Ascending aorta (tissue), 2 donors: ENCODE measurements at regions not wholly inside any gene's neighbourhood (a gene's known extent, or its start where the extent isn't known, plus 50 kb on each side); places are given as distances from the start of the nearest gene placed in this dataset.
"Not testable (repeated sequence)": the region's sequence is repeated elsewhere in the genome, so short reads cannot be mapped to it uniquely, and the experiment has no call there.

Experiments
- DNase-seq, 2 donors: peaks; one replicate each; pipeline ENCODE4 v3.0.0-alpha.2; 2019; ENCODE audit warnings: low spot score in 2 of 2
- H3K27ac ChIP-seq, 2 donors: fragments of 200-600 bp; sonication (generic); one replicate each; pipeline ENCODE4 v1.5.1; 2016 to 2017; ENCODE audit warnings: mild to moderate bottlenecking in 1 of 2
- H3K27me3 ChIP-seq: fragments of 200-600 bp; sonication (generic); one replicate; pipeline ENCODE4 v1.5.1; 2017
- H3K36me3 ChIP-seq, 2 donors: fragments of 200-600 bp; sonication (generic); one replicate each; pipeline ENCODE4 v1.5.1; 2016
- H3K4me1 ChIP-seq, 2 donors: fragments of 200-600 bp; sonication (generic); one replicate each; pipeline ENCODE4 v1.5.1; 2016 to 2017; ENCODE audit warnings: mild to moderate bottlenecking in 1 of 2
- H3K4me3 ChIP-seq, 2 donors: fragments of 200-600 bp; sonication (generic); one replicate each; pipeline ENCODE4 v1.5.1; 2016 to 2017; ENCODE audit warnings: mild to moderate bottlenecking in 1 of 2
- H3K9me3 ChIP-seq, 2 donors: fragments of 200-600 bp; sonication (generic); one replicate each; pipeline ENCODE4 v1.5.1; 2016
- intact Hi-C: fragments of 100-400 bp; cut with DNase I; formaldehyde crosslinking; loops from one replicate; pipeline ENCODE4 v1.15.1; 2023
- TF ChIP-seq, protein P1 (sequence below), 3 experiments: fragments of 200-600 bp in 2 of 3; fragments of 450-650 bp in 1 of 3; sonication (generic) in 2 of 3; IDR thresholded peaks; one replicate each; pipeline ENCODE4 v1.5.1; 2016 to 2019; ENCODE audit warnings: antibody characterized with exemption in 3 of 3, mild to moderate bottlenecking in 1 of 3, moderate library complexity in 1 of 3

DNA sequence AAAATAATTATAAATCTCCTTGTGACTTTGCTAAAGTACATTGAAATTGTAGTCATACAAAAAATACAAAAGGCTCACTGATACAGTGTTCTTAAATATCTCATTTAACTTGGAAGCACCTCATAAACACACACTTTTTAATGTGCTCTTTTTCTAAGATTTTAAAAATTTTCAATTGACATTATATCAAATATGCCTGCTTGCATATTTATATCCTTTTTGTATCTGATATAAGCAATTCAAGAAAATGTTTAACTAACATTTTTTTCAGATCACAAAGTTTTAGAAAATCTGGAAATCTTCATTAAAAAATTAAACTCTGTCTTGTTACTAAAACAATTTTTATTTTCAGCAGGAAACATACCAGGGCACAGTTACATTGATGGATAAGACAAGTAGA, 661.5 kb downstream of the REEP3 start:
- no peak overlapping the region for H3K27ac ChIP-seq
- no peak for DNase-seq
- H3K27me3 ChIP-seq, result no peaks in the 10 kb centered on the region
- TF ChIP-seq, protein P1, sequence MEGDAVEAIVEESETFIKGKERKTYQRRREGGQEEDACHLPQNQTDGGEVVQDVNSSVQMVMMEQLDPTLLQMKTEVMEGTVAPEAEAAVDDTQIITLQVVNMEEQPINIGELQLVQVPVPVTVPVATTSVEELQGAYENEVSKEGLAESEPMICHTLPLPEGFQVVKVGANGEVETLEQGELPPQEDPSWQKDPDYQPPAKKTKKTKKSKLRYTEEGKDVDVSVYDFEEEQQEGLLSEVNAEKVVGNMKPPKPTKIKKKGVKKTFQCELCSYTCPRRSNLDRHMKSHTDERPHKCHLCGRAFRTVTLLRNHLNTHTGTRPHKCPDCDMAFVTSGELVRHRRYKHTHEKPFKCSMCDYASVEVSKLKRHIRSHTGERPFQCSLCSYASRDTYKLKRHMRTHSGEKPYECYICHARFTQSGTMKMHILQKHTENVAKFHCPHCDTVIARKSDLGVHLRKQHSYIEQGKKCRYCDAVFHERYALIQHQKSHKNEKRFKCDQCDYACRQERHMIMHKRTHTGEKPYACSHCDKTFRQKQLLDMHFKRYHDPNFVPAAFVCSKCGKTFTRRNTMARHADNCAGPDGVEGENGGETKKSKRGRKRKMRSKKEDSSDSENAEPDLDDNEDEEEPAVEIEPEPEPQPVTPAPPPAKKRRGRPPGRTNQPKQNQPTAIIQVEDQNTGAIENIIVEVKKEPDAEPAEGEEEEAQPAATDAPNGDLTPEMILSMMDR (IDR thresholded peaks at IDR 0.05), result no peak
- H3K36me3 ChIP-seq, result no peaks in the 10 kb centered on the region
- intact Hi-C loops, result no loop called here
- no peaks in the 10 kb centered on the region for H3K4me1 ChIP-seq
- no peak overlapping the region for H3K4me3 ChIP-seq
- no peaks in the 10 kb centered on the region for H3K9me3 ChIP-seq

DNA sequence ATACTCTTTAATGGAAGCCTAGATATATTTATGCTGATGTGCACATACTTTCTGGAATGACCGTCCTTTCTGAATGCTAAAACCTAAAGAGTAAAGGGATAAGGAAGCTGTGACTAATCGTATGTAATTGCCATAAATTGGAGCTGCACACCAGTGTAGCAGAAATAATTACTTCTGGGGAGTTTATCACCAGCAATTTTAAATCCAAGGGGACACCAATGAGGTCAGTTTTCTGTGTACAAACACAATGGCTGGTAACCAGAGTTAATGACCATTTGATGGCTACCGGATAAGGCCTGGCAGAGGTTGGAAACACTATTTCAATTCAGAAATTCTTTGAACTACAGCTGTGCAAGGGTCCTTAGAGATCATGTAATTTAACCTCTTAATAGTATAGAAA, 670.1 kb downstream of the REEP3 start:
- DNase-seq, result no peak
- H3K27me3 ChIP-seq, result no peaks in the 10 kb centered on the region
- no peaks in the 10 kb centered on the region for H3K36me3 ChIP-seq
- H3K4me3 ChIP-seq, result no peak overlapping the region
- no peak overlapping the region for H3K27ac ChIP-seq
- TF ChIP-seq, protein P1 (IDR thresholded peaks at IDR 0.05), result no peak
- intact Hi-C loops, result no loop called here
- no peaks in the 10 kb centered on the region for H3K9me3 ChIP-seq
- no peaks in the 10 kb centered on the region for H3K4me1 ChIP-seq

DNA sequence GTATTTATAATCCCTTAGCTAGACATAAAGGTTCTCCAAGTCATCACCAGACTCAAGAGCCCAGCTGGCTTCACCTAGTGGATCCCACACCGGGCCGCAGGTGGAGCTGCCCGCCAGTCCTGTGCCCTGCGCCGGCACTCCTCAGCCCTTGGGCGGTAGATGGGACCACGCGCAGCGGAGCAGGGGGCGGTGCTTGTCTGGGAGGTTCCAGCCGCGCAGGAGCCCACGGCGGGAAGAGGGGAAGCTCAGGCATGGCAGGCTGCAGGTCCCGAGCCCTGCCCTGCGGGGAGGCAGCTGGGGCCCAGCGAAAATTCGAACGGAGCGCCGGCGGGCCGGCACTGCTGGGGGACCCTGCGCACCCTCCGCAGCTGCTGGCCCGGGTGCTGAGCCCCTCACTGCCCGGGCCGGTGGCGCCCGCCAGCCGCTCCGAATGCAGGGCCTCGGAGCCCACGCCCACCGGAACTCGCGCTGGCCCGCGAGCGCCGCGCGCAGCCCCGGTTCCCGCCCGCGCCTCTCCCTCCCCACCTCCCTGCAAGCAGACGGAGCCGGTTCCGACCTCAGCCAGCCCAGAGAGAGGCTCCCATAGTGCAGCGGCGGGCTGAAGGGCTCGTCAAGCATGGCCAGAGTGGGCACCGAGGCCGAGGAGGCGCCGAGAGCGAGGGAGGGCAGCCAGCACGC, 675.6 kb downstream of the REEP3 start:
- TF ChIP-seq, protein P1 (IDR thresholded peaks at IDR 0.05), result no peak
- intact Hi-C loops, result no loop called here
- no peaks in the 10 kb centered on the region for H3K36me3 ChIP-seq
- H3K27me3 ChIP-seq, result no peaks in the 10 kb centered on the region
- no peaks in the 10 kb centered on the region for H3K9me3 ChIP-seq
- H3K27ac ChIP-seq, result no peak overlapping the region
- no peaks in the 10 kb centered on the region for H3K4me1 ChIP-seq
- DNase-seq, result no peak
- H3K4me3 ChIP-seq, result no peak overlapping the region

DNA sequence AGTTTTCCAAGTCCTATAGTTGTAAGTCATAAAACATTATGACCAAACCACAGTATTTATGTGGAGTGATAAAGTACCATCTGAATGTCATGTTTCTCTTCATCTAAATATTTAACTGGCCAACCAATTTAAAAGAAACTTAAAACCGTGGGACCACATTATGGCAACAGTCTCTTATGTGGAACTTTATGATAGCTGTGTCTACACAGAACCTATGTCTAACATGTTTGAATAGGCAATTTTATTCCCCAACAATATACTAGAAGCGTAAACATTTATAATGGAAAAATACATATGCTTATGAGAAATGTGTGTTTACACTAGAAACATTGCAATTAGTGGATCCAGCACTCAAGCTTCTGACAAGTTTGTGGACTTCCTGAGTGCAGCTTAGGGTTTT, 680.7 kb downstream of the REEP3 start:
- Histone ChIP-seq H3K27me3 (no peaks in the 10 kb centered on the region), H3K27ac (no peak overlapping the region), H3K4me1 (no peaks in the 10 kb centered on the region), H3K9me3 (no peaks in the 10 kb centered on the region), H3K4me3 (no peak overlapping the region), H3K36me3 (no peaks in the 10 kb centered on the region)
- TF ChIP-seq, protein P1 (IDR thresholded peaks at IDR 0.05), result no peak
- no peak for DNase-seq
- intact Hi-C loops, result no loop called here

DNA sequence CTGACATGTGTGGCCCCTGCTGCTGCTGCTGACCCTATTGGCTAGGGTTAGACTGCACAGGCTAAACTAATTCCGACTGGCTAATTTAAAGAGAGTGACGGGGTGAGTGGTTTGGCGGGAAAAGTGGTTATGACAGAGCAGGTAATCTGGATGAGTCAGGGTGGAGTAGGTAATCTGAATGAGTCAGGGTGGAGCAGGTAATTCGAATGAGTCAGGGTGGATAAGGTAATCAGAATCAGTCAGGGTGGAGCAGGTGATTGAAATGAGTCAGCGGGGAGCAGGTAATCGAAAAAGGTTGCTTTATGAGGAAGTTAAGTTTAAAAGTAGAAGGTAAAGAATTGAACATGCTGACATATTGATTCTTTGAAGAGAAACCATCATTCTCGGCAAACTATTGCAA, 683.3 kb downstream of the REEP3 start:
- H3K4me1 ChIP-seq, DNase-seq, H3K36me3 ChIP-seq, H3K27ac ChIP-seq, H3K27me3 ChIP-seq, H3K9me3 ChIP-seq, intact Hi-C loops, H3K4me3 ChIP-seq: not testable (repeated sequence)

DNA sequence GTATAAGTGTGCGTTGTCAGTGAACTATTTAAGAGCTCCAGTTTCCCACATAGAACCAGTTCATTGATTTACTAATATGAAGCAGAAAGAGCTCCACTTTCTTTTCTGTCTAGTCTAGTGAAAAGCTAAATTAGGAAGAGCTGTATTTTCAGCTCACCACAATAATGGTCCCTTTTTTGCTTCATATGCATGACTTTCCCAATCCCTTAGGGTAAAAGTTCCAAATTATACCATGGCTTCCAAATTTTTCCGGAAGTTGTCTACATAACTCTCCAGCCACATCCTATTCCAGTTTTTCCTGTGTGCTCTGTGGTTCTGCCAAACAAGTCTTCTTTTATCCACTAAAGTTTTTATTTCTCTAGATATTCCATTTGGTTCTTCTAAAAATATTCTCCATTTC, 685.2 kb downstream of the REEP3 start:
- TF ChIP-seq, protein P1 (IDR thresholded peaks at IDR 0.05), result no peak
- no peak for DNase-seq
- Histone ChIP-seq H3K9me3 (no peaks in the 10 kb centered on the region), H3K4me3 (no peak overlapping the region), H3K36me3 (no peaks in the 10 kb centered on the region), H3K27ac (peak overlapping the region; percentile 44 to 49), H3K27me3 (no peaks in the 10 kb centered on the region), H3K4me1 (no peaks in the 10 kb centered on the region)
- intact Hi-C loops, result no loop called here
